IMR-90 (cell line): ENCODE measurements at regions not wholly inside any gene's neighbourhood (a gene's known extent, or its start where the extent isn't known, plus 50 kb on each side); places are given as distances from the start of the nearest gene placed in this dataset.

Experiments used
- ATAC-seq: fragments of 200-7000 bp; cut with Tn5 transposase; 2 replicates; pipeline ENCODE4 v1.9.1; 2020; ENCODE audit warnings: low read depth, mild to moderate bottlenecking, moderate library complexity
- BruUV-seq: library from RNA; stranded (reverse); fragments of 400-500 nt; replicated peaks from 2 replicates; lab custom pipeline; 2021; lab: Mats Ljungman, UMichigan
- CTCF ChIA-PET: fragments of 300-600 bp; formaldehyde crosslinking; extraction: SDS; loops from one replicate; lab custom pipeline; 2021; ENCODE audit warnings: antibody characterized with exemption; lab: Yijun Ruan, JAX
- POLR2A ChIA-PET: fragments of 300-600 bp; sonication (Branson Sonifier 250); formaldehyde crosslinking; loops from one replicate; lab custom pipeline; 2022; ENCODE audit warnings: antibody characterized with exemption; ENCODE audit not compliant: unreplicated experiment; lab: Charles Lee
- DNase-seq: peaks from one replicate; pipeline ENCODE4 v3.0.0; 2013
- H2AFZ ChIP-seq: replicated peaks from 2 replicates; pipeline ENCODE3; 2013; ENCODE audit warnings: low read length, mild to moderate bottlenecking; ENCODE audit not compliant: poor library complexity
- H2AK5ac ChIP-seq: 2 replicates; pipeline ENCODE4 v1.6.1; 2013; ENCODE audit warnings: low read depth, low read length, inconsistent platforms
- H2AK9ac ChIP-seq: replicated peaks from 2 replicates; pipeline ENCODE3; 2013; ENCODE audit warnings: mild to moderate bottlenecking, low read depth, low read length, moderate library complexity; ENCODE audit not compliant: poor library complexity
- H2BK120ac ChIP-seq: 2 replicates; pipeline ENCODE4 v1.6.1; 2013; ENCODE audit warnings: low read depth, low read length, inconsistent platforms
- H2BK15ac ChIP-seq: 3 replicates; pipeline ENCODE4 v1.6.1; 2013; ENCODE audit warnings: low read depth, low read length, inconsistent platforms
- H2BK20ac ChIP-seq: 2 replicates; pipeline ENCODE4 v1.6.1; 2013; ENCODE audit warnings: low read depth, mild to moderate bottlenecking, inconsistent platforms, low read length, moderate library complexity
- H2BK5ac ChIP-seq: 2 replicates; pipeline ENCODE4 v1.6.1; 2013; ENCODE audit warnings: mild to moderate bottlenecking, low read depth, low read length, inconsistent platforms; ENCODE audit not compliant: poor library complexity, severe bottlenecking
- H3K14ac ChIP-seq: replicated peaks from 2 replicates; pipeline ENCODE4 v1.6.1; 2013; ENCODE audit warnings: low read depth, low read length, inconsistent platforms
- H3K18ac ChIP-seq: 2 replicates; pipeline ENCODE4 v1.6.1; 2013; ENCODE audit warnings: low read depth, low read length, control low read depth
- H3K23ac ChIP-seq: 2 replicates; pipeline ENCODE4 v1.6.1; 2013; ENCODE audit warnings: low read depth, low read length, inconsistent platforms
- H3K27ac ChIP-seq: 2 replicates; pipeline ENCODE4 v1.5.1; 2013; ENCODE audit warnings: mild to moderate bottlenecking, control low read depth, low read length; ENCODE audit not compliant: insufficient read depth
- H3K27me3 ChIP-seq: 2 replicates; pipeline ENCODE4 v1.6.1; 2013; ENCODE audit warnings: low read length; ENCODE audit not compliant: control insufficient read depth, insufficient read depth
- H3K36me3 ChIP-seq: 2 replicates; pipeline ENCODE4 v1.6.1; 2013; ENCODE audit warnings: low read length, mixed read lengths; ENCODE audit not compliant: control insufficient read depth, insufficient read depth
- H3K4ac ChIP-seq: 2 replicates; pipeline ENCODE4 v1.6.1; 2013; ENCODE audit warnings: low read depth, low read length, inconsistent platforms
- H3K4me1 ChIP-seq: 2 replicates; pipeline ENCODE4 v1.6.1; 2013; ENCODE audit warnings: low read length, mixed read lengths; ENCODE audit not compliant: control insufficient read depth, insufficient read depth
- H3K4me2 ChIP-seq: 2 replicates; pipeline ENCODE4 v1.6.1; 2013; ENCODE audit warnings: low read depth, mild to moderate bottlenecking, control low read depth, low read length, moderate library complexity
- H3K4me3 ChIP-seq: 2 replicates; pipeline ENCODE4 v1.5.1; 2013; ENCODE audit warnings: low read depth, mild to moderate bottlenecking, control low read depth, low read length, moderate library complexity; ENCODE audit not compliant: insufficient read depth
- H3K56ac ChIP-seq: 2 replicates; pipeline ENCODE4 v1.6.1; 2013; ENCODE audit warnings: low read length, inconsistent platforms; ENCODE audit not compliant: insufficient read depth; ENCODE audit errors: extremely low read depth
- H3K79me1 ChIP-seq, 2 experiments: 2 replicates each; pipeline ENCODE4 v1.6.1; 2013; ENCODE audit warnings: low read length in 2 of 2, inconsistent platforms in 1 of 2, low read depth in 1 of 2
- H3K9ac ChIP-seq: 2 replicates; pipeline ENCODE4 v1.6.1; 2013; ENCODE audit warnings: low read depth, low read length, control low read depth
- H3K9me1 ChIP-seq: 2 replicates; pipeline ENCODE4 v1.6.1; 2013; ENCODE audit warnings: low read length, inconsistent platforms; ENCODE audit not compliant: insufficient read depth
- H3K9me3 ChIP-seq: 2 replicates; pipeline ENCODE4 v1.6.1; 2013; ENCODE audit warnings: low read length; ENCODE audit not compliant: control insufficient read depth, insufficient read depth
- H4K20me1 ChIP-seq: 2 replicates; pipeline ENCODE4 v1.6.1; 2013; ENCODE audit warnings: low read length, inconsistent platforms; ENCODE audit not compliant: insufficient read depth
- H4K5ac ChIP-seq: 2 replicates; pipeline ENCODE4 v1.6.1; 2013; ENCODE audit warnings: mild to moderate bottlenecking, low read depth, low read length, control low read depth
- H4K8ac ChIP-seq, 2 experiments: 2 replicates each; pipeline ENCODE4 v1.6.1; 2013; ENCODE audit warnings: low read depth in 2 of 2, low read length in 2 of 2, control low read depth in 1 of 2, inconsistent platforms in 1 of 2
- H4K91ac ChIP-seq: 2 replicates; pipeline ENCODE4 v1.6.1; 2013; ENCODE audit warnings: low read depth, low read length, inconsistent platforms; ENCODE audit not compliant: insufficient read depth
- BHLHE40 ChIP-seq: fragments of 150-350 bp; IDR thresholded peaks from 2 replicates; pipeline ENCODE4 v1.6.1; 2016; ENCODE audit warnings: mild to moderate bottlenecking, low read depth, low read length
- CEBPB ChIP-seq: IDR thresholded peaks from 2 replicates; pipeline ENCODE4 v1.6.1; 2012; ENCODE audit warnings: low read depth, low read length, improper control_type of control experiment
- CTCF ChIP-seq: conservative IDR thresholded peaks from 2 replicates; pipeline ENCODE4 v1.5.1; 2012; ENCODE audit warnings: mild to moderate bottlenecking, low read depth, low read length, improper control_type of control experiment
- ELK1 ChIP-seq: fragments of 150-350 bp; IDR thresholded peaks from 2 replicates; pipeline ENCODE4 v1.6.1; 2016; ENCODE audit warnings: low read depth, mild to moderate bottlenecking, low read length, moderate library complexity, borderline replicate concordance
- FOS ChIP-seq: fragments of 150-350 bp; IDR thresholded peaks from 2 replicates; pipeline ENCODE4 v1.6.1; 2016; ENCODE audit warnings: low read depth, low read length
- MAFK ChIP-seq: IDR thresholded peaks from 2 replicates; pipeline ENCODE4 v1.6.1; 2012; ENCODE audit warnings: low read depth, low read length, improper control_type of control experiment
- MXI1 ChIP-seq: IDR thresholded peaks from 2 replicates; pipeline ENCODE4 v1.6.1; 2012; ENCODE audit warnings: low read depth, mild to moderate bottlenecking, low read length, moderate library complexity, borderline replicate concordance
- NFE2L2 ChIP-seq: fragments of 150-350 bp; IDR thresholded peaks from 2 replicates; pipeline ENCODE4 v1.6.1; 2016; ENCODE audit warnings: low read depth, mild to moderate bottlenecking, low read length
- POLR2A ChIP-seq: IDR thresholded peaks from 2 replicates; pipeline ENCODE4 v1.6.1; 2012; ENCODE audit warnings: mild to moderate bottlenecking, low read depth, low read length
- RAD21 ChIP-seq: IDR thresholded peaks from 2 replicates; pipeline ENCODE4 v1.6.1; 2012; ENCODE audit warnings: low read length, improper control_type of control experiment
- RCOR1 ChIP-seq: IDR thresholded peaks from 2 replicates; pipeline ENCODE4 v1.6.1; 2012; ENCODE audit warnings: mild to moderate bottlenecking, low read length, improper control_type of control experiment; ENCODE audit not compliant: insufficient replicate concordance
- RFX5 ChIP-seq: IDR thresholded peaks from 2 replicates; pipeline ENCODE4 v1.8.0; 2012; ENCODE audit warnings: low read depth, mild to moderate bottlenecking, low read length, moderate library complexity
- SMC3 ChIP-seq: fragments of 150-350 bp; IDR thresholded peaks from 2 replicates; pipeline ENCODE4 v1.6.1; 2016; ENCODE audit warnings: low read depth, mild to moderate bottlenecking, antibody characterized with exemption, low read length, moderate library complexity
- USF2 ChIP-seq: fragments of 150-350 bp; IDR thresholded peaks from 2 replicates; pipeline ENCODE4 v1.6.1; 2017; ENCODE audit warnings: mild to moderate bottlenecking, antibody characterized with exemption, low read length, low read depth
- WGBS, 2 experiments: methylation state at CpG; one replicate each; pipeline versions ENCODE4 v1.1.5 to v1.1.7; 2013; ENCODE audit warnings: missing lambda C conversion rate in 2 of 2; ENCODE audit not compliant: insufficient read length in 1 of 2; ENCODE audit errors: extremely low coverage in 2 of 2; 5-methylcytosine and 5-hydroxymethylcytosine counted together
- dilution Hi-C: fragments of 300-500 bp; cut with HindIII; formaldehyde crosslinking; loops from one replicate; pipeline ENCODE4 v1.14.3; 2018; ENCODE audit warnings: low sequenced_read_pairs; ENCODE audit not compliant: unreplicated experiment
- in situ Hi-C: fragments of 300-500 bp; cut with MboI; formaldehyde crosslinking; loops from 3 replicates; pipeline ENCODE4 v1.14.3; 2019; ENCODE audit warnings: low sequenced_read_pairs, inconsistent platforms, mixed read lengths
- intact Hi-C: fragments of 100-400 bp; cut with micrococcal nuclease; formaldehyde crosslinking; loops from 2 replicates; pipeline ENCODE4 v1.10.0; 2022

GRCh38 chr5:1967736-1968135, 85.0 kb upstream of the IRX4 start:
- H4K5ac ChIP-seq, result no peak overlapping the region
- no peak overlapping the region for H3K9ac ChIP-seq
- no peak overlapping the region for H2BK120ac ChIP-seq
- intact Hi-C loops, result no loop called here
- no peaks in the 10 kb centered on the region for H3K79me1 ChIP-seq
- no peak overlapping the region for H3K14ac ChIP-seq
- no peak overlapping the region for H2BK15ac ChIP-seq
- dilution Hi-C loops, result no loop called here
- H3K9me1 ChIP-seq, result no peaks in the 10 kb centered on the region
- no peak overlapping the region for H2AK9ac ChIP-seq
- peaks cover 5% of the 10 kb centered on the region; the same call in 1 of the 2 replicates for H3K9me3 ChIP-seq
- H3K27me3 ChIP-seq, result no peaks in the 10 kb centered on the region
- H3K4me2 ChIP-seq, result no peak overlapping the region
- no peaks in the 10 kb centered on the region for H4K20me1 ChIP-seq
- no peak overlapping the region for H2AFZ ChIP-seq
- no peak overlapping the region for H3K4ac ChIP-seq
- no peak overlapping the region for H2BK20ac ChIP-seq
- WGBS, 2 experiments, result no CpG with 5 or more reads among the region's 6 CpGs
- H3K4me1 ChIP-seq, result no peaks in the 10 kb centered on the region
- H2BK5ac ChIP-seq, result no peak overlapping the region
- H4K8ac ChIP-seq, result no peak overlapping the region
- POLR2A ChIA-PET, result no interaction called here
- no TSS peak for BruUV-seq
- ATAC-seq, result no peak
- no peak for DNase-seq
- no peaks in the 10 kb centered on the region for H3K36me3 ChIP-seq
- no peak overlapping the region for H3K27ac ChIP-seq
- CTCF ChIA-PET, result no interaction called here
- no peak overlapping the region for H3K56ac ChIP-seq
- no peak overlapping the region for H3K23ac ChIP-seq
- in situ Hi-C loops, result no loop called here
- TF ChIP-seq FOS, result no peak
- TF ChIP-seq ELK1, result no peak
- TF ChIP-seq NFE2L2, result no peak
- TF ChIP-seq SMC3, result no peak
- TF ChIP-seq MAFK, result no peak
- no peak for TF ChIP-seq RFX5
- TF ChIP-seq MXI1, result no peak
- TF ChIP-seq CTCF, result no peak
- TF ChIP-seq RAD21, result no peak
- no peak for TF ChIP-seq USF2
- no peak for TF ChIP-seq POLR2A
- no peak for TF ChIP-seq BHLHE40
- no peak for TF ChIP-seq RCOR1
- no peak for TF ChIP-seq CEBPB
- no peak overlapping the region for H2AK5ac ChIP-seq
- H3K4me3 ChIP-seq, result no peak overlapping the region
- no peak overlapping the region for H4K91ac ChIP-seq
- no peak overlapping the region for H3K18ac ChIP-seq
